ENCODE measurements at regions not wholly inside any gene's neighbourhood (a gene's known extent, or its start where the extent isn't known, plus 50 kb on each side); places are given as distances from the start of the nearest gene placed in this dataset.
"Not testable (repeated sequence)": the region's sequence is repeated elsewhere in the genome, so short reads cannot be mapped to it uniquely, and the experiment has no call there.

GRCh38 chr22:25413620-25414019 is 150.9 kb upstream of the GRK3 start:
- FAIRE-seq (no peak), DNase-seq (ENCODE audit: low read depth, low spot score) (no peak)
- H3K27ac ChIP-seq (ENCODE audit: insufficient read depth, low read depth, low read length), result no peak overlapping the region
- no TSS peak for BruUV-seq (replicated peaks)
- no peaks in the 10 kb centered on the region for H3K4me1 ChIP-seq (ENCODE audit: control insufficient read depth, extremely low read depth, insufficient read depth, low read length)
- POLR2A ChIA-PET, result no interaction called here
- dilution Hi-C loops (cut with MboI; ENCODE audit: extremely low pct_ligation_motif_present, low sequenced_read_pairs), result no loop called here
- H3K27me3 ChIP-seq (ENCODE audit: control insufficient read depth in 2 of 2, insufficient read depth in 2 of 2, low read length in 2 of 2), result peaks cover 12 to 18% of the 10 kb centered on the region in 2 experiments
- H3K9me1 ChIP-seq (replicated peaks; ENCODE audit: control insufficient read depth, extremely low read depth, insufficient read depth, low read length), result no peaks in the 10 kb centered on the region
- H3K36me3 ChIP-seq (ENCODE audit: control insufficient read depth in 2 of 2, extremely low read depth in 1 of 2, insufficient read depth in 2 of 2, low read length in 2 of 2), result no peaks in the 10 kb centered on the region
- H3K9ac ChIP-seq (replicated peaks; ENCODE audit: extremely low read depth, insufficient read depth, low read length), result no peak overlapping the region
- intact Hi-C loops (cut with micrococcal nuclease), result no loop called here
- CTCF ChIA-PET, result no interaction called here
- H3K4me3 ChIP-seq (replicated peaks in 1 of 3; ENCODE audit: insufficient read depth in 1 of 3, low read depth in 1 of 3, low read length in 3 of 3), result no peak overlapping the region
- no peaks in the 10 kb centered on the region for H3K79me2 ChIP-seq (ENCODE audit: control insufficient read depth, insufficient read depth, low read length)
- TF ChIP-seq POLR2A (IDR thresholded peaks at IDR 0.05; ENCODE audit: low read depth, low read length) (no peak), MAX (IDR thresholded peaks at IDR 0.05; ENCODE audit: insufficient read depth, insufficient read length) (no peak), JUN (IDR thresholded peaks at IDR 0.05; ENCODE audit: borderline replicate concordance, insufficient read depth, insufficient read length, low read depth) (no peak), EZH2 (IDR thresholded peaks at IDR 0.05; ENCODE audit: borderline replicate concordance, low read depth, low read length, severe bottlenecking) (no peak), FOS (IDR thresholded peaks at IDR 0.05; ENCODE audit: borderline replicate concordance, insufficient read depth, low read length) (no peak), MYC (IDR thresholded peaks at IDR 0.05; ENCODE audit: low read depth, low read length) (no peak), GATA2 (IDR thresholded peaks at IDR 0.05; ENCODE audit: insufficient read depth, insufficient read length, low read depth, low read length) (no peak), CTCF (IDR thresholded peaks at IDR 0.05; ENCODE audit: extremely low read depth in 1 of 2, insufficient read depth in 1 of 2, low read depth in 1 of 2, low read length in 2 of 2) (no peak), POLR2AphosphoS5 (IDR thresholded peaks at IDR 0.05; ENCODE audit: insufficient read depth, low read depth, low read length) (no peak)
- H3K9me3 ChIP-seq (replicated peaks; ENCODE audit: control insufficient read depth, insufficient read depth, low read length), result no peaks in the 10 kb centered on the region
- H3K4me2 ChIP-seq (ENCODE audit: insufficient read depth, low read length), result no peak overlapping the region
- no peaks in the 10 kb centered on the region for H4K20me1 ChIP-seq (replicated peaks; ENCODE audit: control insufficient read depth, extremely low read depth, insufficient read depth, low read length)
- H2AFZ ChIP-seq (ENCODE audit: low read depth, low read length), result no peak overlapping the region

- intact Hi-C loops (cut with micrococcal nuclease), result loop anchor here (5.0 kb wide), 1 partner anchor 53 kb away; no protein-coding TSS in a partner anchor
- H2AFZ ChIP-seq (ENCODE audit: low read depth, low read length); DNase-seq (ENCODE audit: low read depth, low spot score); H3K36me3 ChIP-seq (ENCODE audit: control insufficient read depth in 2 of 2, extremely low read depth in 1 of 2, insufficient read depth in 2 of 2, low read length in 2 of 2); FAIRE-seq; H3K79me2 ChIP-seq (ENCODE audit: control insufficient read depth, insufficient read depth, low read length); H3K4me1 ChIP-seq (ENCODE audit: control insufficient read depth, extremely low read depth, insufficient read depth, low read length); H3K4me3 ChIP-seq (replicated peaks in 1 of 3; ENCODE audit: insufficient read depth in 1 of 3, low read depth in 1 of 3, low read length in 3 of 3); dilution Hi-C loops (cut with MboI; ENCODE audit: extremely low pct_ligation_motif_present, low sequenced_read_pairs); H4K20me1 ChIP-seq (replicated peaks; ENCODE audit: control insufficient read depth, extremely low read depth, insufficient read depth, low read length); BruUV-seq (replicated peaks); H3K9me1 ChIP-seq (replicated peaks; ENCODE audit: control insufficient read depth, extremely low read depth, insufficient read depth, low read length); H3K9ac ChIP-seq (replicated peaks; ENCODE audit: extremely low read depth, insufficient read depth, low read length); H3K4me2 ChIP-seq (ENCODE audit: insufficient read depth, low read length); POLR2A ChIA-PET; H3K27ac ChIP-seq (ENCODE audit: insufficient read depth, low read depth, low read length); H3K9me3 ChIP-seq (replicated peaks; ENCODE audit: control insufficient read depth, insufficient read depth, low read length): not testable (repeated sequence)
- CTCF ChIA-PET, result interaction anchor here (1.3 kb wide), 1 partner anchor 15 kb away, joined by 3 read pairs; no protein-coding TSS in a partner anchor
- peaks cover 27 to 29% of the 10 kb centered on the region in 2 experiments for H3K27me3 ChIP-seq (ENCODE audit: control insufficient read depth in 2 of 2, insufficient read depth in 2 of 2, low read length in 2 of 2)
Measured at GRCh38 chr22:25415731-25416130, 148.7 kb upstream of the GRK3 start.

GRCh38 chr22:25417826-25418225 is 146.6 kb upstream of the GRK3 start:
- CTCF ChIA-PET, result interaction anchor here (1.5 to 1.8 kb wide), 2 partner anchors 9 to 38 kb away, joined by 3 to 4 read pairs; no protein-coding TSS in a partner anchor
- intact Hi-C loops (cut with micrococcal nuclease), result loop anchor here (5.0 kb wide), 1 partner anchor 56 kb away; no protein-coding TSS in a partner anchor
- BruUV-seq (replicated peaks); H3K9me1 ChIP-seq (replicated peaks; ENCODE audit: control insufficient read depth, extremely low read depth, insufficient read depth, low read length); H3K79me2 ChIP-seq (ENCODE audit: control insufficient read depth, insufficient read depth, low read length); H3K4me1 ChIP-seq (ENCODE audit: control insufficient read depth, extremely low read depth, insufficient read depth, low read length); POLR2A ChIA-PET; FAIRE-seq; H3K36me3 ChIP-seq (ENCODE audit: control insufficient read depth in 2 of 2, extremely low read depth in 1 of 2, insufficient read depth in 2 of 2, low read length in 2 of 2); H3K4me2 ChIP-seq (ENCODE audit: insufficient read depth, low read length); H2AFZ ChIP-seq (ENCODE audit: low read depth, low read length); DNase-seq (ENCODE audit: low read depth, low spot score); dilution Hi-C loops (cut with MboI; ENCODE audit: extremely low pct_ligation_motif_present, low sequenced_read_pairs); H3K4me3 ChIP-seq (replicated peaks in 1 of 3; ENCODE audit: insufficient read depth in 1 of 3, low read depth in 1 of 3, low read length in 3 of 3); H3K9ac ChIP-seq (replicated peaks; ENCODE audit: extremely low read depth, insufficient read depth, low read length); H3K9me3 ChIP-seq (replicated peaks; ENCODE audit: control insufficient read depth, insufficient read depth, low read length); H4K20me1 ChIP-seq (replicated peaks; ENCODE audit: control insufficient read depth, extremely low read depth, insufficient read depth, low read length); H3K27ac ChIP-seq (ENCODE audit: insufficient read depth, low read depth, low read length): not testable (repeated sequence)
- H3K27me3 ChIP-seq (ENCODE audit: control insufficient read depth in 2 of 2, insufficient read depth in 2 of 2, low read length in 2 of 2), result peaks cover 41 to 50% of the 10 kb centered on the region in 2 experiments
